Inflammatory macrophage treated with lipopolysaccharide for 1 hour (primary cell): ENCODE measurements at regions not wholly inside any gene's neighbourhood (a gene's known extent, or its start where the extent isn't known, plus 50 kb on each side); places are given as distances from the start of the nearest gene placed in this dataset.
A peak's percentile ranks its signal among the peaks of the same experiment; 100 is the strongest.
"Not testable (repeated sequence)": the region's sequence is repeated elsewhere in the genome, so short reads cannot be mapped to it uniquely, and the experiment has no call there.

Source experiments
- DNase-seq, 2 donors: peaks; one replicate each; pipeline ENCODE4 v3.0.0-alpha.2; 2020 to 2022

GRCh38 chr5:96483878-96484277 lies 50.8 kb upstream of the PCSK1 start:
- peak in 1 of 2 donors; percentile 1 for DNase-seq

- DNase-seq, result no peak
Measured at GRCh38 chr5:96487859-96488258, 54.8 kb upstream of the PCSK1 start.

- DNase-seq, result no peak
Measured at GRCh38 chr5:96489532-96489931, 56.5 kb upstream of the PCSK1 start.

- no peak for DNase-seq
Measured at GRCh38 chr5:96492459-96493047, 59.5 kb upstream of the PCSK1 start.

- no peak for DNase-seq
Measured at GRCh38 chr5:96493219-96493790, 60.3 kb upstream of the PCSK1 start.

- not testable (repeated sequence) for DNase-seq
Measured at GRCh38 chr5:96495412-96495811, 62.4 kb upstream of the PCSK1 start.

- DNase-seq, result not testable (repeated sequence)
Measured at GRCh38 chr5:96497027-96497426, 64.0 kb upstream of the PCSK1 start.

GRCh38 chr5:96499753-96500345 lies 66.8 kb upstream of the PCSK1 start:
- no peak for DNase-seq

GRCh38 chr5:96501991-96502646 lies 69.1 kb upstream of the PCSK1 start:
- DNase-seq, result no peak

- no peak for DNase-seq
Measured at GRCh38 chr5:96503501-96504236, 70.6 kb upstream of the PCSK1 start.

- no peak for DNase-seq
Measured at GRCh38 chr5:96506376-96506775, 73.3 kb upstream of the PCSK1 start.

GRCh38 chr5:96506866-96507527 lies 73.9 kb upstream of the PCSK1 start:
- DNase-seq, result no peak

GRCh38 chr5:96509316-96509715 lies 76.3 kb upstream of the PCSK1 start:
- DNase-seq, result no peak

GRCh38 chr5:96509721-96510350 lies 76.8 kb upstream of the PCSK1 start:
- peak; percentile 2 to 31 for DNase-seq

GRCh38 chr5:96516631-96517071 lies 83.6 kb upstream of the PCSK1 start:
- no peak for DNase-seq

GRCh38 chr5:96517295-96517694 lies 84.2 kb upstream of the PCSK1 start:
- no peak for DNase-seq

- DNase-seq, result no peak
Measured at GRCh38 chr5:96520345-96520744, 87.3 kb upstream of the PCSK1 start.

- no peak for DNase-seq
Measured at GRCh38 chr5:96522635-96523355, 89.7 kb upstream of the PCSK1 start.

- DNase-seq, result no peak
Measured at GRCh38 chr5:96527768-96528661, 95.0 kb upstream of the PCSK1 start.

- no peak for DNase-seq
Measured at GRCh38 chr5:96528826-96529474, 95.9 kb upstream of the PCSK1 start.
